ENCODE measurements at regions not wholly inside any gene's neighbourhood (a gene's known extent, or its start where the extent isn't known, plus 50 kb on each side); places are given as distances from the start of the nearest gene placed in this dataset.

GRCh38 chr4:1474126-1475090 is 68.2 kb upstream of the NKX1-1 start:
- no peak overlapping the region for H3K27ac ChIP-seq
- DNase-seq (ENCODE audit: low read depth in 1 of 2, low spot score in 1 of 2) = no peak
- CTCF ChIA-PET = no interaction called here
- no peak overlapping the region for H3K4me3 ChIP-seq
- no peak for ATAC-seq
- no peak for FAIRE-seq
- 24% methylated on average over 9 of the region's 14 CpGs for WGBS (ENCODE audit: missing lambda C conversion rate)
- H3K4me2 ChIP-seq = no peak overlapping the region
- no peaks in the 10 kb centered on the region for H3K4me1 ChIP-seq
- POLR2A ChIA-PET = no interaction called here
- H3K9me3 ChIP-seq = no peaks in the 10 kb centered on the region
- no peak for TF ChIP-seq JUNB (IDR thresholded peaks at IDR 0.05)
- TF ChIP-seq REST (IDR thresholded peaks at IDR 0.05) = no peak
- TF ChIP-seq SREBF2 (IDR thresholded peaks at IDR 0.05) = no peak
- no peak for TF ChIP-seq USF2 (IDR thresholded peaks at IDR 0.05)
- TF ChIP-seq CHD2 (IDR thresholded peaks at IDR 0.05; ENCODE audit: low read length, partially characterized antibody) = no peak

- ATAC-seq = no peak; a peak in 1 of 6 replicates
- WGBS (ENCODE audit: missing lambda C conversion rate) = 20% methylated on average over 1 of the region's 8 CpGs
Observed at GRCh38 chr4:1473718-1474117, 67.5 kb upstream of the NKX1-1 start.

More at GRCh38 chr4:1473718-1474117, 67.5 kb upstream of the NKX1-1 start:
- no peaks in the 10 kb centered on the region for H3K9me3 ChIP-seq
- CTCF ChIA-PET = no interaction called here
- no peak overlapping the region for H3K4me2 ChIP-seq
- H3K4me1 ChIP-seq = no peaks in the 10 kb centered on the region
- H3K27ac ChIP-seq = no peak overlapping the region
- no peak overlapping the region for H3K4me3 ChIP-seq
- POLR2A ChIA-PET = no interaction called here
- TF ChIP-seq BHLHE40 (IDR thresholded peaks at IDR 0.05; ENCODE audit: low read depth, low read length) = no peak
- no peak for TF ChIP-seq GATA3 (IDR thresholded peaks at IDR 0.05; ENCODE audit: borderline replicate concordance)
- TF ChIP-seq MAZ (IDR thresholded peaks at IDR 0.05; ENCODE audit: borderline replicate concordance, low read depth, low read length) = no peak
- no peak for TF ChIP-seq EP300 (IDR thresholded peaks at IDR 0.05)
- no peak for TF ChIP-seq KDM1A (IDR thresholded peaks at IDR 0.05; ENCODE audit: low read depth)
- TF ChIP-seq ZC3H11A (IDR thresholded peaks at IDR 0.05) = no peak
- TF ChIP-seq CBX8 (IDR thresholded peaks at IDR 0.05) = no peak
- TF ChIP-seq USF2 (IDR thresholded peaks at IDR 0.05) = no peak
- no peak for TF ChIP-seq SREBF2 (IDR thresholded peaks at IDR 0.05)
- no peak for TF ChIP-seq CTCF (IDR thresholded peaks at IDR 0.05)
- DNase-seq (ENCODE audit: low read depth in 1 of 2, low spot score in 1 of 2) (no peak), FAIRE-seq (no peak)

Measured in A549 (cell line).